ENCODE measurements at regions not wholly inside any gene's neighbourhood (a gene's known extent, or its start where the extent isn't known, plus 50 kb on each side); places are given as distances from the start of the nearest gene placed in this dataset.

DNA sequence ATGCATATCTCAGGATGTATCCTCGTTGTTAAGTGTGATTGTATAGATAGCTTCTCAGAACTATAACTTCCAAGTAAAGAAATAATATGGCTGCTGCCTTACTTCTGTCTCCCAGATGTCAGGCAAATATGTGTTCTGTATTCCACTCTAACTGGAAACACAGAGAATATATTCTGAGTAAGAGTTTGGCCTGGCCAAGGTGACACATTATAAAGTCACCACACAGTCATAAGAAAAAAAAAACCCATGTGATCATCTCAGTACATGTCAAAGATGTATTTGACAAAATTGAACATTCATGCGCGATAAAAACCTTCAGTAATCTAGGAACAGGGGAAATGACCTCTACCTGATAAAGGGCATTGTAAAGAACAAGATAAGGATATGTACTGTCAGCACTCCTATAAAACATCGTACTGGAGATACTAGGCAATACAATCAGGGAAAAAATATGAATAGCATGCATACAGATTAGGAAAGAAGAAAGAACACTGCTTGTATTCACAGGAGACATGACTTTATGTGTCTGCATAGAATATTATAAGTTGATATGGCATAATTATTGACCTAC lies 207.1 kb downstream of the ZNF330 start:
- TF ChIP-seq ZNF274 (IDR thresholded peaks at IDR 0.05; ENCODE audit: low read depth, low read length) (no peak), YY1 (IDR thresholded peaks at IDR 0.05; ENCODE audit: insufficient read depth, insufficient read length) (no peak)

All from NT2/D1 (cell line).